ENCODE measurements at regions not wholly inside any gene's neighbourhood (a gene's known extent, or its start where the extent isn't known, plus 50 kb on each side); places are given as distances from the start of the nearest gene placed in this dataset.

DNA sequence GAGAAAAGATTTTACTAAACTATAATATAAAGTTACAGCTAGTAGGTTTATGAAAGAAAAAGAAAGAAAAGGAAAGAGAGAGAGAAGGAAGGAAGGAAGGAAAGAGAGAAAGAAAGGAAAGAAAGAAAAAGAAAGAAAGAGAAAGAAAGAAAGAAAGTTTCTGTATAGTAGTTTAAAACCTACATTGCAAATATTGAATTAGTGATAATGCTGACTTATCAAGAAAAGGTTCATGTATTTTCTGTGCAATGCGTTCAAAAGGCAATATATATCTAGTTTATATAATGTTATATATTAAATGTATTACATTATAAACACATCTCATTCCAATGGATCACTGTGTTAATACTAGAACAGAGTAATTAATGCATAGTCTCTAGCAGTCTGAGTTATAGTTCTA, 648.4 kb downstream of the ZBBX start:
- TF ChIP-seq, protein P1, sequence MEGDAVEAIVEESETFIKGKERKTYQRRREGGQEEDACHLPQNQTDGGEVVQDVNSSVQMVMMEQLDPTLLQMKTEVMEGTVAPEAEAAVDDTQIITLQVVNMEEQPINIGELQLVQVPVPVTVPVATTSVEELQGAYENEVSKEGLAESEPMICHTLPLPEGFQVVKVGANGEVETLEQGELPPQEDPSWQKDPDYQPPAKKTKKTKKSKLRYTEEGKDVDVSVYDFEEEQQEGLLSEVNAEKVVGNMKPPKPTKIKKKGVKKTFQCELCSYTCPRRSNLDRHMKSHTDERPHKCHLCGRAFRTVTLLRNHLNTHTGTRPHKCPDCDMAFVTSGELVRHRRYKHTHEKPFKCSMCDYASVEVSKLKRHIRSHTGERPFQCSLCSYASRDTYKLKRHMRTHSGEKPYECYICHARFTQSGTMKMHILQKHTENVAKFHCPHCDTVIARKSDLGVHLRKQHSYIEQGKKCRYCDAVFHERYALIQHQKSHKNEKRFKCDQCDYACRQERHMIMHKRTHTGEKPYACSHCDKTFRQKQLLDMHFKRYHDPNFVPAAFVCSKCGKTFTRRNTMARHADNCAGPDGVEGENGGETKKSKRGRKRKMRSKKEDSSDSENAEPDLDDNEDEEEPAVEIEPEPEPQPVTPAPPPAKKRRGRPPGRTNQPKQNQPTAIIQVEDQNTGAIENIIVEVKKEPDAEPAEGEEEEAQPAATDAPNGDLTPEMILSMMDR (IDR thresholded peaks at IDR 0.05): no peak
- Histone ChIP-seq H3K27me3 (no peaks in the 10 kb centered on the region), H3K27ac (no peak overlapping the region), H3K4me1 (no peaks in the 10 kb centered on the region), H3K9me3 (peaks cover 0 to 21% (median 0%) of the 10 kb centered on the region in 11 donors), H3K36me3 (no peaks in the 10 kb centered on the region), H3K4me3 (no peak overlapping the region)
- DNase-seq (no peak), ATAC-seq (no peak)
- 79 to 87% methylated on average over 1 of the region's 1 CpG for WGBS, 2 donors
- intact Hi-C loops (cut with DNase I): no loop called here

DNA sequence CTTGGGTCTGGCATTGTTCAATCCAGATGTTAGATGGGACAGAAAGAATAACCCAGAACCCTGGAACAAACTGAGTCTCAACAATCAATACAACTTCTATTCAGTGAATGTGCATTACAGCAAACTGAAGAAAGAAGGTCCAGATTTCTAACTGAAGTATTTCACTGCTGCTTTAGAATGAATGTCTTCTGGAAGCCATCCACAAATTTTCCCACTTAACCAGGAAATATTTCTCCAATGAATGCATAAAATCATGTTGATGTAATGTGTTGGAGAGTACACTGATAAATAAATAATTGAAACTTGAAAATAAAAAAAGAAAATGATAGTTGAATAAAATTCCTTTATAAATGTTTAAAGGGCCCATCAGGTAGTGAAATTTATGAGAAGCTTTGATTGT, 658.6 kb downstream of the ZBBX start:
- no peak overlapping the region for H3K4me3 ChIP-seq
- intact Hi-C loops (cut with DNase I): no loop called here
- TF ChIP-seq, protein P1 (IDR thresholded peaks at IDR 0.05): no peak
- no peaks in the 10 kb centered on the region for H3K4me1 ChIP-seq
- peaks cover 0 to 18% (median 0%) of the 10 kb centered on the region in 11 donors for H3K9me3 ChIP-seq
- DNase-seq (no peak), ATAC-seq (no peak)
- H3K27ac ChIP-seq: no peak overlapping the region
- no peaks in the 10 kb centered on the region for H3K27me3 ChIP-seq
- no peaks in the 10 kb centered on the region for H3K36me3 ChIP-seq

DNA sequence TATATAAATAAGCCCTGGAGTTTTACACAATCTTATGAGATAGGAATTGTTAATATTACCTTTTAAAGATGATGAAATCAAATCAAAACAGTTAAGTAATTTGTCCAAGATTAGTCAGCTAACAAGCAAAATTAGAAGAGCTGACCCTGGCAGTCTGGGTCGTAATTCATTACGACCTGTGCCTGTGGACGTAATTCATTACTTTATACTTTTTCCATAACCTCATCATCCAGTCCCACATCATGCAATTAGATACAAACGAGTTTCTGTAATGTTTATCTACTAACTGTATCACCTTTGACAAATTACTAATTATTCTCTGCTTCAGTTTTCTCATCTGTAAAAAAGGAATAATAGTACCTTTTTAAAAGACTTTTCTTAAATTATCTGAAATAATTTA, 665.9 kb downstream of the ZBBX start:
- H3K4me3 ChIP-seq: no peak overlapping the region
- WGBS, 2 donors: 63 to 77% methylated on average over 4 of the region's 4 CpGs
- no peaks in the 10 kb centered on the region for H3K4me1 ChIP-seq
- peaks cover 0 to 13% (median 0%) of the 10 kb centered on the region in 11 donors for H3K9me3 ChIP-seq
- H3K27ac ChIP-seq: no peak overlapping the region
- intact Hi-C loops (cut with DNase I): no loop called here
- DNase-seq: no peak
- TF ChIP-seq, protein P1 (IDR thresholded peaks at IDR 0.05): no peak
- ATAC-seq: no peak
- H3K27me3 ChIP-seq: no peaks in the 10 kb centered on the region
- H3K36me3 ChIP-seq: no peaks in the 10 kb centered on the region

DNA sequence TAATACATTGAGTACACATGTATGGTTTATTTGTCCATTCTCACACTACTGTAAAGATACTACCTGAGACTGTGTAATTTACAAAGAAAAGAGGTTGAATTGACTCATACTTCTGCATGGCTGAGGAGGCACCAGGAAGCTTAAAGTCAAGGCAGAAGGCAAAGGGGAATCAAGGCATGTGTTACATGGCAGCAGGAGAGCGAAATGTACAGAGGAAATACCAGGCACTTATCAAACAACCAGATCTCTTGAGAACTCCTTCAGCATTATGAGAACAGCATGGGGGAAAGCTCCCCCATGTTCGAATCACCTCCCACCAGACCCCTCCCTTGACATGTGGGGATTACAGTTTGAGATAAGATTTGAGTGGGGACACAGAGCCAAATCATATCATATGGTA, 666.3 kb downstream of the ZBBX start:
- ATAC-seq: no peak
- TF ChIP-seq, protein P1 (IDR thresholded peaks at IDR 0.05): no peak
- Histone ChIP-seq H3K36me3 (no peaks in the 10 kb centered on the region), H3K4me3 (no peak overlapping the region), H3K4me1 (no peaks in the 10 kb centered on the region), H3K9me3 (peaks cover 0 to 13% (median 0%) of the 10 kb centered on the region in 11 donors), H3K27ac (no peak overlapping the region), H3K27me3 (no peaks in the 10 kb centered on the region)
- intact Hi-C loops (cut with DNase I): no loop called here
- 46 to 50% methylated on average over 2 of the region's 2 CpGs for WGBS, 2 donors
- no peak for DNase-seq

DNA sequence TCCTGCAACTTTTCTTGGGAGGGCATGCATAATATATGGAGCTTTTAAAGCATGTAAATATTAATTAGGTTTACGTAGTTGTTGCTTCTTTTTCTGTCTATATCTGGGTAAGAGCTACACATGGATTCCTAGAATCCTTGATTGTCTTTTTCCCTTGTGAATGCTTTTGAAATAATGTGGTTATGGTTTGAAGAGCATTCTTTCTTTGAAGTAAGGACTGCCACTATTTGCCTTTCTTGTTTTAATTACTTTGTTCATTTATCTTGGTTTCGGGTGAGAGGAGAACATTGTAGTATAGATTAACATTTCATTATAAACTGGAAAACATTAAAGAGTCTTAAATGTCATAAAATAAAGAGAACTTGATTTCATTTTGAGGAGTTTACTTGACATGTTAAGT, 674.0 kb downstream of the ZBBX start:
- H3K9me3 ChIP-seq: peaks cover 0 to 8% (median under 1%) of the 10 kb centered on the region in 11 donors
- H3K4me1 ChIP-seq: no peaks in the 10 kb centered on the region
- H3K27ac ChIP-seq: no peak overlapping the region
- DNase-seq: no peak
- WGBS, 2 donors: 79 to 80% methylated on average over 2 of the region's 2 CpGs
- no peak overlapping the region for H3K4me3 ChIP-seq
- intact Hi-C loops (cut with DNase I): no loop called here
- H3K36me3 ChIP-seq: no peaks in the 10 kb centered on the region
- ATAC-seq: no peak
- no peaks in the 10 kb centered on the region for H3K27me3 ChIP-seq
- TF ChIP-seq, protein P1 (IDR thresholded peaks at IDR 0.05): no peak
